ENCODE measurements at regions not wholly inside any gene's neighbourhood (a gene's known extent, or its start where the extent isn't known, plus 50 kb on each side); places are given as distances from the start of the nearest gene placed in this dataset.

DNA sequence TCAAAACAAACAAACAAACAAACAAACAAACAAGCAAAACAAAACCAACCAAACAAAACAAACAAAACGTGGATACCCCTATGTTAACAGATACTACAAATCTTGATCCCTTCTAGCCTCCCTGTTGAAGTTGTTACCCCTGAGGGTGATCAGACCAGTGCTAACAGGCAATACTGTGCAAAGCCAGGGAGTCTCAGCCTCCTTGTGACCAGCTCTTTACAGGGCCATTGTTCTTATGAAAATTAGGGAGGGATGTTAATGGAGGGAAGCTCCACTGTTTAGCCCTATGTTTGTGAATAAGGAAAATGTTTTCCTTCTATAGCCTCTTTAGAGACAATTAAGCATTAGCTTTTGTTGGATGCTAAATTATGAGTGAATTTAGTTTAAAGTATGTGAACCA is 1072.1 kb upstream of the WWC1 start:
- no peak for DNase-seq (ENCODE audit: low read depth)
- TF ChIP-seq, protein P1, sequence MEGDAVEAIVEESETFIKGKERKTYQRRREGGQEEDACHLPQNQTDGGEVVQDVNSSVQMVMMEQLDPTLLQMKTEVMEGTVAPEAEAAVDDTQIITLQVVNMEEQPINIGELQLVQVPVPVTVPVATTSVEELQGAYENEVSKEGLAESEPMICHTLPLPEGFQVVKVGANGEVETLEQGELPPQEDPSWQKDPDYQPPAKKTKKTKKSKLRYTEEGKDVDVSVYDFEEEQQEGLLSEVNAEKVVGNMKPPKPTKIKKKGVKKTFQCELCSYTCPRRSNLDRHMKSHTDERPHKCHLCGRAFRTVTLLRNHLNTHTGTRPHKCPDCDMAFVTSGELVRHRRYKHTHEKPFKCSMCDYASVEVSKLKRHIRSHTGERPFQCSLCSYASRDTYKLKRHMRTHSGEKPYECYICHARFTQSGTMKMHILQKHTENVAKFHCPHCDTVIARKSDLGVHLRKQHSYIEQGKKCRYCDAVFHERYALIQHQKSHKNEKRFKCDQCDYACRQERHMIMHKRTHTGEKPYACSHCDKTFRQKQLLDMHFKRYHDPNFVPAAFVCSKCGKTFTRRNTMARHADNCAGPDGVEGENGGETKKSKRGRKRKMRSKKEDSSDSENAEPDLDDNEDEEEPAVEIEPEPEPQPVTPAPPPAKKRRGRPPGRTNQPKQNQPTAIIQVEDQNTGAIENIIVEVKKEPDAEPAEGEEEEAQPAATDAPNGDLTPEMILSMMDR (conservative IDR thresholded peaks at IDR 0.05; ENCODE audit: low read depth, low read length), result no peak
- H3K4me3 ChIP-seq (ENCODE audit: low read length), result no peak overlapping the region

DNA sequence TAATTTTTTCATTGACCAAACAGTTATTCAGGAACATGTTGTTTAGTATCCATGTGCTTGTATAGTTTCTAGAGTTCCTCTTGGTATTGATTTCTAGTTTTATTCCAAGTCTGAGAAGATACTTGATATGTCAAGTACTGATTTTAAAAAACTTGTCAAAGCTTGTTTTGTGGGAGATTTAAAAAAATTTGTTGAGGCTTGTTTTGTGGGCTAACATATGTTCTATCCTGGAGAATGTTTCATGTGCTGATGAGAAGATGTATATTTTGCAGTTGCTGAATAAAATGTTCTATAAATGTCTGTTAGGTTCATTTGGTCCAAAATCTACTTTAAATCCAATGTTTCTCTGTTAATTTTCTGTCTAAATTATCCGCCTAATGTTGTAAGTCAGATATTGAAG is 1065.1 kb upstream of the WWC1 start:
- DNase-seq (ENCODE audit: low read depth), result no peak
- no peak overlapping the region for H3K4me3 ChIP-seq (ENCODE audit: low read length)
- TF ChIP-seq, protein P1 (conservative IDR thresholded peaks at IDR 0.05; ENCODE audit: low read depth, low read length), result no peak

DNA sequence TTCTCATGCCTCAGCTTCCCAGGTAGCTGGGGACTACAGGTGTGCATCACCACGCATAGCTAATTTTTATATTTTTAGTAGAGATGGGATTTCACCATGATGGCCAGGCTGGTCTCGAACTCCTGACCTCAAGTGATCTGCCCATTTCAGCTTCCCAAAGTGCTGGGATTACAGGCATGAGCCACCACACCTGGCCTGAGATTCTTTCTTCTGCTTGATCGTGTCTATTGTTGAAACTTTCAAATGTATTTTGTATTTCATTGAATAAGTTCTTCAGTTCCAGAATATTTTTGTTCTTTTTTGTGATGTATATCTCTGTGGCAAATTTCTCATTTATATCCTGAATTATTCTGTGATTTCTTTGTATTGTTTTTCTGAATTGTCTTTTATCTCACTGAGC is 1063.3 kb upstream of the WWC1 start:
- no peak overlapping the region for H3K4me3 ChIP-seq (ENCODE audit: low read length)
- no peak for DNase-seq (ENCODE audit: low read depth)
- TF ChIP-seq, protein P1 (conservative IDR thresholded peaks at IDR 0.05; ENCODE audit: low read depth, low read length), result no peak

DNA sequence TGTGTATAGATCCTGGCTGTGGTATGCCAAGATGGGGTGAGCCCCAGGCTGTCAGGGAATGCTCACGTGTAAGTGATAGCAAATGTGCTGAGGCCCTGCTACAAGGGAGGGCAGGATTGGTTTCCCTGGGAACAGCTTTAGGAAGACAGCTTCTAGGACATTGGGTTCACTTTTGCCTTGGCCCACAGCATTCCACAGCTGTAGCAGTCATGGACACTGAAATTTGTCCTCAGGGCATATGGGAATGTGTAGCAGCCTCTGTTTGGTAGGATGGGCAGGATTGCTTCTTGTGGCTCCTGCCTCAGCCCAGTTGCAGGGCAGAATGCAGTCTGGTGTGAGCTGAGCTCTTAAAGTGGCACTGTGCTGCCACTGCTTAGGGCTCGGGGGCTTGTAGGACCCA is 1061.7 kb upstream of the WWC1 start:
- DNase-seq (ENCODE audit: low read depth), result no peak
- TF ChIP-seq, protein P1 (conservative IDR thresholded peaks at IDR 0.05; ENCODE audit: low read depth, low read length), result no peak
- no peak overlapping the region for H3K4me3 ChIP-seq (ENCODE audit: low read length)

DNA sequence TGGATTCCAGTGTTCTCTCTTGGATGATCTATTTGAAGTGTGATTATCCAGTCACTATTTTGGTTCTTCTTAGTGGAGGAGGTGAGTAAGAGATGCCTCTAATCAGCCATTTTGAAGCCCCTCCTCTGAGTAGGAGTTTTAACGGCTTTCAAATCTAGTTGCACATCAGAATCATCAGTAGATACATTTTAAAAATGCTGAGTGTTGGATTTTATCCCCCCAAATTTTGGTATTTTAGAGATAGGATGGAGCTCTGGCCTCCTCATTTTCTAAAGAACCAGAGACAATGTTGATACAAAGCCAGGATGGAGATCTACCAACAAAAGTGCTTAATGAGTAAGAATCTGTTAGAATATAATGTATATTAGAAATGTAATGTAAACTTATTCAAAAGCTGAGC is 1061.0 kb upstream of the WWC1 start:
- DNase-seq (ENCODE audit: low read depth), result no peak
- TF ChIP-seq, protein P1 (conservative IDR thresholded peaks at IDR 0.05; ENCODE audit: low read depth, low read length), result no peak
- no peak overlapping the region for H3K4me3 ChIP-seq (ENCODE audit: low read length)

DNA sequence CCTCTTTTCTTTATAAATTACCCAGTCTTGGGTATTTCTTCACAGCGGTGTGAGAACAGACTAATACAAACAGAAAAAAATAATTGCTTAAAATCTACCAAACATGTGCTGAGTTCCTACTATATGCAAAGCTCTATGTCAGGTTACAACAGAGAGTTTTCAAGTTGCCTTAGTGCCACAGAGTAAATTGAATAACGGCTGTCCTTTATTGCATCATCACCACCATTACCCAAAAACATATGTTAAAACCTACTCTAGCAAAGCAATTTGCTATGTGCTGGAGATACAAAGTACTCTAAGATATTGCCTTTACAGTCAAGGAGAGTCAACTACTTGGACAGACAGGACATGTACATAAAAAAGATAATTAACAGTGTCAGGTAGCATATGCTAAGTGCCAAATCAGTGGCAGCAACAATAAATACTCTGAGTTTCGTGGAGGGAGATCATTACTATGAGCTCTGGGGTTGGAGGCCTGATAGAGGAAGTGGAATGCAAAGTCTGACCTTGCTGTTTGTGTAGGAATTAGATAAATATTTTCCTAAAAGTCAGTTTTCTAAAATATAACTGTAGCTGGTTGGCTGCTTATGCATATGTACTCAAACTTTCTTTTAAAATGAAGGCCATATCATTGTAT is 1058.7 kb upstream of the WWC1 start:
- TF ChIP-seq, protein P1 (conservative IDR thresholded peaks at IDR 0.05; ENCODE audit: low read depth, low read length), result no peak
- H3K4me3 ChIP-seq (ENCODE audit: low read length), result no peak overlapping the region
- DNase-seq (ENCODE audit: low read depth), result no peak

DNA sequence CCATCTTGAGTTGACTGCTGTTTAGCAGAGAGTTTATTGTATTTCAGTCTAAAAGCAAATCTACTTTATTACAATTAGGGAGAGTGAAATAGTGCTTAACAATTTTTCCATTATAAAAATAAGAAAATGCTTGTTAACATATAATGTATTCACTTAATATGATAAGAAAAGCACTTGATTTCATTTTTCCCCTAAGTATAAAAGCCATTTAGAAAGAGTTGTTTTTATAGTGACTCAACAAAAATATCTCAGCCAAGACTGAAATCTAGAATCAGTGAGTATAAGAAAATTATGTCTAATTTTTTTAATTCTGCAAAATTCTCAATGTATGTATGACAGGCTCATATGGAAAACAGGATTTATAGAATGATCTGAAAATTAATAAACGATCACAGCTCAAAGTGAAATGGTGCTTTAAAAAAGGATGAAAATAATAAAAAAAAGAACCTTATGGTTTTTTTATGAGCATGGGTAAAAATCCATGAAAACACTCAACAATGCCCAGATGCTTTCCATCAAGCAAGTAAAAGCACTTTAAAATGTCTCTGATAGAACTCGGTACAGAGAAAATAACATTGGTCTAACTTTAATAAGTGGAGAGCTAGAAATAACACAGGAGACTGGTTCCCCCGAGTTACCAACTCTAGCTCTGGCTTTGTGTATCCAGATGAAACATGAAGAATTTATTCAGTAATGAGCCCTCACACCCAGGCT is 1057.8 kb upstream of the WWC1 start:
- TF ChIP-seq, protein P1 (conservative IDR thresholded peaks at IDR 0.05; ENCODE audit: low read depth, low read length), result no peak
- no peak for DNase-seq (ENCODE audit: low read depth)
- H3K4me3 ChIP-seq (ENCODE audit: low read length), result no peak overlapping the region
